ENCODE measurements at regions not wholly inside any gene's neighbourhood (a gene's known extent, or its start where the extent isn't known, plus 50 kb on each side); places are given as distances from the start of the nearest gene placed in this dataset.

DNA sequence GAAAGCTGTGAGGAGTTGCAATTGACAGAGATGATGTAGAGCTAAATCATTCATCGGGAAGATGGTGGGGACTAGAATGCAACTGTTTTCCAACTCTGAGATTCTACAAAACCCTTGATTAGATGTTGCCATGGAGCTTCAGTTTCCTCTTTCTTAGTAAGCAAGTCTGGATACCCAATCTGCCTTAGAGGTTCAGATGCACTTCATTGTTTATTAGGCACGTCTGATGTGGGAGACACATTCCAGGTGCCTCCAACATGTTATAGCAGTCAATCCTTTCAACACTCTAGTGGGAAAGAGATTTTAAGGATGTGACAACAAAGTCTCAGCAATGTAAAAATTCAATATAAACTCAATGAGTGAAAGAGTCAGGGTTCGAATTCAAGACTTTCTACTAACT is 291.3 kb upstream of the PHYHIPL start:
- POLR2A ChIA-PET, result no interaction called here
- CTCF ChIA-PET, result no interaction called here
- TF ChIP-seq, protein P1, sequence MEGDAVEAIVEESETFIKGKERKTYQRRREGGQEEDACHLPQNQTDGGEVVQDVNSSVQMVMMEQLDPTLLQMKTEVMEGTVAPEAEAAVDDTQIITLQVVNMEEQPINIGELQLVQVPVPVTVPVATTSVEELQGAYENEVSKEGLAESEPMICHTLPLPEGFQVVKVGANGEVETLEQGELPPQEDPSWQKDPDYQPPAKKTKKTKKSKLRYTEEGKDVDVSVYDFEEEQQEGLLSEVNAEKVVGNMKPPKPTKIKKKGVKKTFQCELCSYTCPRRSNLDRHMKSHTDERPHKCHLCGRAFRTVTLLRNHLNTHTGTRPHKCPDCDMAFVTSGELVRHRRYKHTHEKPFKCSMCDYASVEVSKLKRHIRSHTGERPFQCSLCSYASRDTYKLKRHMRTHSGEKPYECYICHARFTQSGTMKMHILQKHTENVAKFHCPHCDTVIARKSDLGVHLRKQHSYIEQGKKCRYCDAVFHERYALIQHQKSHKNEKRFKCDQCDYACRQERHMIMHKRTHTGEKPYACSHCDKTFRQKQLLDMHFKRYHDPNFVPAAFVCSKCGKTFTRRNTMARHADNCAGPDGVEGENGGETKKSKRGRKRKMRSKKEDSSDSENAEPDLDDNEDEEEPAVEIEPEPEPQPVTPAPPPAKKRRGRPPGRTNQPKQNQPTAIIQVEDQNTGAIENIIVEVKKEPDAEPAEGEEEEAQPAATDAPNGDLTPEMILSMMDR (IDR thresholded peaks at IDR 0.05; ENCODE audit: insufficient read depth, low read depth, low read length), result no peak

GRCh38 chr10:58885686-58886345 is 290.6 kb upstream of the PHYHIPL start:
- no peak for DNase-seq (ENCODE audit: low read depth)
- Histone ChIP-seq H3K27me3 (ENCODE audit: control insufficient read depth, insufficient read depth, low read length) (no peaks in the 10 kb centered on the region), H3K4me3 (ENCODE audit: low read depth, low read length) (no peak overlapping the region), H3K36me3 (ENCODE audit: control insufficient read depth, insufficient read depth, low read length) (no peaks in the 10 kb centered on the region)
- ChIA-PET POLR2A (no interaction called here), CTCF (interaction anchor here (0.7 kb wide), 1 partner anchor 13 kb away, joined by 3 read pairs; no protein-coding TSS in a partner anchor)
- TF ChIP-seq, protein P1 (IDR thresholded peaks at IDR 0.05; ENCODE audit: insufficient read depth, low read depth, low read length), result no peak

More for the DNA sequence above, 291.3 kb upstream of the PHYHIPL start:
- no peaks in the 10 kb centered on the region for H3K27me3 ChIP-seq (ENCODE audit: control insufficient read depth, insufficient read depth, low read length)
- no peak for DNase-seq (ENCODE audit: low read depth)
- no peaks in the 10 kb centered on the region for H3K36me3 ChIP-seq (ENCODE audit: control insufficient read depth, insufficient read depth, low read length)
- H3K4me3 ChIP-seq (ENCODE audit: low read depth, low read length), result no peak overlapping the region

DNA sequence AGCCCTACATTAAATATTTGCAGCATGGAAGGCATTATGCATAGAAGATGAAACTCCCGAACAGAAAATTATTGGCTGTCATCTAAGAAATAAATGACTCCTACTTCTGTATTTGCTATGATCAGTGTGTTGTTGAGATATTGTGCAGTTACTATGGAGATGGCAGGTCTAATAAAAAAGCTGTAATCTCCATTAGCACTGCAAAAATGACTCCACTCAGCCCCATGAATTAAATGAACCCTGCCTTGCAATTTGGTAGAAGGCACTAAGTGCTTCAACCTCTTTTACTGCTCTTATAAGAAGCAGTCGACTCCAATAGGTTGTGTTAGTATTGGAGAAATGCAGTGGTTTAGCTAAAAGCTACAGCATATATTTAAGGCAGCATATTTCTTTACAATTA is 290.0 kb upstream of the PHYHIPL start:
- CTCF ChIA-PET, result interaction anchor here (0.7 kb wide), 1 partner anchor 14 kb away, joined by 3 read pairs; no protein-coding TSS in a partner anchor
- DNase-seq (ENCODE audit: low read depth), result no peak
- POLR2A ChIA-PET, result no interaction called here
- no peak overlapping the region for H3K4me3 ChIP-seq (ENCODE audit: low read depth, low read length)
- no peaks in the 10 kb centered on the region for H3K36me3 ChIP-seq (ENCODE audit: control insufficient read depth, insufficient read depth, low read length)
- H3K27me3 ChIP-seq (ENCODE audit: control insufficient read depth, insufficient read depth, low read length), result no peaks in the 10 kb centered on the region
- TF ChIP-seq, protein P1 (IDR thresholded peaks at IDR 0.05; ENCODE audit: insufficient read depth, low read depth, low read length), result no peak

DNA sequence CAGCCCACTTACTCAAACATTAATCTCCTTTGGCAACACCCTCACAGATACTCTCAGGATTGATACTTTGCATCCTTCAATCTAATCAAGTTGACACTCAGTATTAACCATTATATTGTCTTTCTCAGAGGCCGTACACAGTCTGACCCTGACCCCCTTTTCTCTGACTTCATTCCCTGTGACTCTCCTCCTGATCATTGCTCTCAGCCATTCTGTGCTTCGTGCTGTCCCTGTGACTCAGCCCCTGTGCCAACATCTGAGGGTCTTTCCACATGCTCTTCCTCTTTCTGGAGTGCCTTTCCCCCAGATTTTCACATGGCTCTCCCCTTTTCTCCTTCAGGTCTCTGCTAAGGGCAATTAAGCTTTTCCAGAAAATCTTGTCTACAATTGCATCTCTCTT is 289.0 kb upstream of the PHYHIPL start:
- H3K36me3 ChIP-seq (ENCODE audit: control insufficient read depth, insufficient read depth, low read length), result no peaks in the 10 kb centered on the region
- no peak overlapping the region for H3K4me3 ChIP-seq (ENCODE audit: low read depth, low read length)
- no peaks in the 10 kb centered on the region for H3K27me3 ChIP-seq (ENCODE audit: control insufficient read depth, insufficient read depth, low read length)
- POLR2A ChIA-PET, result no interaction called here
- no peak for DNase-seq (ENCODE audit: low read depth)
- TF ChIP-seq, protein P1 (IDR thresholded peaks at IDR 0.05; ENCODE audit: insufficient read depth, low read depth, low read length), result no peak
- CTCF ChIA-PET, result no interaction called here

DNA sequence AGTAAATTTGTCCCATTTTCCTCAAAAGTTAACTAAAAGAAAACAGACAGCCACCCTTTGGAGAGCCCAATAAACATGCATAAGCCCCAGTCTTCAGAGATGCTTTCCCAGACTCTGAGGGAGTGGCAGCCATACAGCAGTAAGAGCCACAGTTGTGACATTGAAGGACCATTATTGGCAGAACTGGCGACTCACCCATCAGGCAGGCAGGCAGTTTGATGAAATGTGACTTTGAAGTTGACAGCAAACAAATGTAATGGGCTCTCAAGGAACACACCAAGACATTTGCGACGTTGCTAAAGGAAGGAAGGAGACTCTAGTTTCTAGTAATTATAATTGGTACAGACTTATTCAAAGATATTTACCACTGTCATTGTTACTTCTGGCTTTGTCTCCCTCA is 287.5 kb upstream of the PHYHIPL start:
- ChIA-PET CTCF (no interaction called here), POLR2A (no interaction called here)
- no peak overlapping the region for H3K4me3 ChIP-seq (ENCODE audit: low read depth, low read length)
- TF ChIP-seq, protein P1 (IDR thresholded peaks at IDR 0.05; ENCODE audit: insufficient read depth, low read depth, low read length), result no peak
- DNase-seq (ENCODE audit: low read depth), result no peak
- no peaks in the 10 kb centered on the region for H3K27me3 ChIP-seq (ENCODE audit: control insufficient read depth, insufficient read depth, low read length)
- no peaks in the 10 kb centered on the region for H3K36me3 ChIP-seq (ENCODE audit: control insufficient read depth, insufficient read depth, low read length)

Data from BJ (cell line).